ENCODE measurements at regions not wholly inside any gene's neighbourhood (a gene's known extent, or its start where the extent isn't known, plus 50 kb on each side); places are given as distances from the start of the nearest gene placed in this dataset.
A peak's percentile ranks its signal among the peaks of the same experiment; 100 is the strongest.

- Histone ChIP-seq H3K27ac (no peak overlapping the region), H3K4me3 (no peak overlapping the region), H3K4me1 (ENCODE audit: low read depth) (no peaks in the 10 kb centered on the region), H3K36me3 (no peaks in the 10 kb centered on the region), H3K27me3 (no peaks in the 10 kb centered on the region), H3K9me3 (ENCODE audit: low read depth) (no peaks in the 10 kb centered on the region)
- TF ChIP-seq, protein P1, sequence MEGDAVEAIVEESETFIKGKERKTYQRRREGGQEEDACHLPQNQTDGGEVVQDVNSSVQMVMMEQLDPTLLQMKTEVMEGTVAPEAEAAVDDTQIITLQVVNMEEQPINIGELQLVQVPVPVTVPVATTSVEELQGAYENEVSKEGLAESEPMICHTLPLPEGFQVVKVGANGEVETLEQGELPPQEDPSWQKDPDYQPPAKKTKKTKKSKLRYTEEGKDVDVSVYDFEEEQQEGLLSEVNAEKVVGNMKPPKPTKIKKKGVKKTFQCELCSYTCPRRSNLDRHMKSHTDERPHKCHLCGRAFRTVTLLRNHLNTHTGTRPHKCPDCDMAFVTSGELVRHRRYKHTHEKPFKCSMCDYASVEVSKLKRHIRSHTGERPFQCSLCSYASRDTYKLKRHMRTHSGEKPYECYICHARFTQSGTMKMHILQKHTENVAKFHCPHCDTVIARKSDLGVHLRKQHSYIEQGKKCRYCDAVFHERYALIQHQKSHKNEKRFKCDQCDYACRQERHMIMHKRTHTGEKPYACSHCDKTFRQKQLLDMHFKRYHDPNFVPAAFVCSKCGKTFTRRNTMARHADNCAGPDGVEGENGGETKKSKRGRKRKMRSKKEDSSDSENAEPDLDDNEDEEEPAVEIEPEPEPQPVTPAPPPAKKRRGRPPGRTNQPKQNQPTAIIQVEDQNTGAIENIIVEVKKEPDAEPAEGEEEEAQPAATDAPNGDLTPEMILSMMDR (IDR thresholded peaks at IDR 0.05; ENCODE audit: low read depth, low read length) = no peak
- DNase-seq (ENCODE audit: low read depth in 1 of 2, low spot score in 1 of 2) = no peak
Measured at GRCh38 chr9:4402501-4402900, 87.8 kb upstream of the SLC1A1 start.

GRCh38 chr9:4400731-4401130 is 89.5 kb upstream of the SLC1A1 start:
- H3K4me3 ChIP-seq = no peak overlapping the region

DNA sequence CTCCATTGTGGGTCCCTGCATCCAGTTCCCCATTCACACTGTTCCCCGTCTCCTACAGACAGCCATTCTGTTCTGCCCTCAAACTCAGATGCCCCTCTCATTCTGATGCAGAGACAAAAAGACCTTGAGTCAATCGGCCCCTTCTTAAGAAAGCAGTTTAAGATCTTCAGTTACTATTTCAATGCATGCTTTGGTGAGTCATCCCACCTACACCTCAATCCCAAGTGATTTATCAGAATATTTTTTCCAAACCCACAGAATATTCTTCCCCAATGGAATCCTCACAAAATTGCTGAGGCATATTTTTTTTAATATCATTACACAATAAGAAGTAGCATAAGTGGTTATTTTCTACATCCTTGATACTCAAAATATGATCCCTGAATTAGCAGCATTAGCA is 92.4 kb upstream of the SLC1A1 start:
- H3K4me3 ChIP-seq = no peak overlapping the region
- TF ChIP-seq, protein P1 (IDR thresholded peaks at IDR 0.05; ENCODE audit: low read depth, low read length) = no peak
- no peaks in the 10 kb centered on the region for H3K27me3 ChIP-seq
- H3K27ac ChIP-seq = no peak overlapping the region
- no peaks in the 10 kb centered on the region for H3K9me3 ChIP-seq (ENCODE audit: low read depth)
- peak in 1 of 2 donors; percentile 34 for DNase-seq (ENCODE audit: low read depth in 1 of 2, low spot score in 1 of 2)
- H3K36me3 ChIP-seq = no peaks in the 10 kb centered on the region
- H3K4me1 ChIP-seq (ENCODE audit: low read depth) = no peaks in the 10 kb centered on the region

More at GRCh38 chr9:4400731-4401130, 89.5 kb upstream of the SLC1A1 start:
- Histone ChIP-seq H3K9me3 (ENCODE audit: low read depth) (no peaks in the 10 kb centered on the region), H3K4me1 (ENCODE audit: low read depth) (no peaks in the 10 kb centered on the region), H3K27me3 (no peaks in the 10 kb centered on the region), H3K36me3 (no peaks in the 10 kb centered on the region), H3K27ac (no peak overlapping the region)
- no peak for DNase-seq (ENCODE audit: low read depth in 1 of 2, low spot score in 1 of 2)
- TF ChIP-seq, protein P1 (IDR thresholded peaks at IDR 0.05; ENCODE audit: low read depth, low read length) = no peak

DNA sequence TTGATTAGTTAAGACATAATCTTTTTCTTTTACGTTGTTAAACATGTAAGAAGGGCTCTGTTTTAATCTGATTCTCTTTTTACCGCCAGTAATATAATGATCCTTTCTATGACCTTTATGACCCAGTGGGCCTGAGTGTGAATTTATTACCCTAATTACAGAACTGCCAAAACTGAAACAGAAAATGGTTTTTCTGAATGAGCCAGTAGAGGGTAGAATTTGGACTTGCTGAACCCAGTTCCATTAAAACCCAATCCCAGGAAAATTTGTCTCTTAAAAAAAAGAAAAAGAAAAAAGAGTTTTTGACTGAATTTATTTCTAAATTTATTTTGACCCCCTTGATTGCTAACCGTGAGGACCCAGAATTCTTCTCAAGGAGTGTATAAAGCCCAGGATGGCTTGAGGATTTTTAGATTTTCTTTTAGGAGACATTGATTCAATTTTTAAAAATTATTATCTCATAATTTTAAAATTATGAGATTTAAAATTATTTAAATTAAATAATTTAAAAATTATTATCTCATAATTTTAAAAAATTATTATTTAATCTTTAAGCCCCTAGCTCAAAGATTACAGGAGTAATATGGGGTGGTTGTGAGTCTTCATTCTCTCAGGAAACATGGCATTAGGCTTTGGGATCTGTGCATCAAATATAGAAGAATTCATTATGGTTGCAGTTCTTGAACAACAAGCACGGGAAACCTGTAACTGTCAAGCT is 94.1 kb upstream of the GLIS3 start:
- no peaks in the 10 kb centered on the region for H3K36me3 ChIP-seq
- TF ChIP-seq, protein P1 (IDR thresholded peaks at IDR 0.05; ENCODE audit: low read depth, low read length) = peak; percentile 25
- H3K9me3 ChIP-seq (ENCODE audit: low read depth) = no peaks in the 10 kb centered on the region
- no peak overlapping the region for H3K27ac ChIP-seq
- no peaks in the 10 kb centered on the region for H3K27me3 ChIP-seq
- no peaks in the 10 kb centered on the region for H3K4me1 ChIP-seq (ENCODE audit: low read depth)
- H3K4me3 ChIP-seq = no peak overlapping the region
- DNase-seq (ENCODE audit: low read depth in 1 of 2, low spot score in 1 of 2) = no peak

GRCh38 chr9:4389755-4390154 is 89.9 kb upstream of the GLIS3 start:
- no peak overlapping the region for H3K4me3 ChIP-seq
- no peaks in the 10 kb centered on the region for H3K9me3 ChIP-seq (ENCODE audit: low read depth)
- no peaks in the 10 kb centered on the region for H3K4me1 ChIP-seq (ENCODE audit: low read depth)
- TF ChIP-seq, protein P1 (IDR thresholded peaks at IDR 0.05; ENCODE audit: low read depth, low read length) = no peak
- H3K27ac ChIP-seq = no peak overlapping the region
- H3K27me3 ChIP-seq = no peaks in the 10 kb centered on the region
- H3K36me3 ChIP-seq = no peaks in the 10 kb centered on the region
- no peak for DNase-seq (ENCODE audit: low read depth in 1 of 2, low spot score in 1 of 2)

Measured in cardiac muscle cell (in vitro differentiated cells and primary cell).